ENCODE measurements at regions not wholly inside any gene's neighbourhood (a gene's known extent, or its start where the extent isn't known, plus 50 kb on each side); places are given as distances from the start of the nearest gene placed in this dataset.
A peak's percentile ranks its signal among the peaks of the same experiment; 100 is the strongest.
"Not testable (repeated sequence)": the region's sequence is repeated elsewhere in the genome, so short reads cannot be mapped to it uniquely, and the experiment has no call there.

DNA sequence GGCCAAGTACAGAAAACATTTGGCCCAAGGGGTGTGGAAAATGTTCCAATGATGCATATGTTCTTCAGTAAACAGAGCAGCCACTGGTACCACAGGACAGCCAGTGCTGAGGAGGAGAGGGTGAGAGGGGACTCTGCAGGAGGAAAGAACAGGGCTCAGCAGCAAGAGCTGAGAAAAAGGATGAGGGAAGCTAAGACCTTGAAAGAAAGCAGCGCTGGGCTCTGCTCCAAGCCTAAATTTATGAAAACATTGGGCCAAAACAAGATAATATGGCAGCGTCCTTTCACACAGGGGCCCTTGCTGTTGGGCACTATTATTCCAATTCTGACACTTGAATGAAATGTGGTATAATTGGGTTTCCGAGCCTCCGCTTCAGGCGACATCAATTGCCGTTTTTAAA is 939.0 kb upstream of the FANCL start:
- no peak for DNase-seq (ENCODE audit: low read depth in 4 of 4, low spot score in 3 of 4)

GRCh38 chr2:59177748-59178147 is 936.6 kb upstream of the FANCL start:
- peak in 2 of 4 donors; percentile 20 to 27 for DNase-seq (ENCODE audit: low read depth in 4 of 4, low spot score in 3 of 4)

GRCh38 chr2:59176737-59177136 is 935.6 kb upstream of the FANCL start:
- no peak for DNase-seq (ENCODE audit: low read depth in 4 of 4, low spot score in 3 of 4)

DNA sequence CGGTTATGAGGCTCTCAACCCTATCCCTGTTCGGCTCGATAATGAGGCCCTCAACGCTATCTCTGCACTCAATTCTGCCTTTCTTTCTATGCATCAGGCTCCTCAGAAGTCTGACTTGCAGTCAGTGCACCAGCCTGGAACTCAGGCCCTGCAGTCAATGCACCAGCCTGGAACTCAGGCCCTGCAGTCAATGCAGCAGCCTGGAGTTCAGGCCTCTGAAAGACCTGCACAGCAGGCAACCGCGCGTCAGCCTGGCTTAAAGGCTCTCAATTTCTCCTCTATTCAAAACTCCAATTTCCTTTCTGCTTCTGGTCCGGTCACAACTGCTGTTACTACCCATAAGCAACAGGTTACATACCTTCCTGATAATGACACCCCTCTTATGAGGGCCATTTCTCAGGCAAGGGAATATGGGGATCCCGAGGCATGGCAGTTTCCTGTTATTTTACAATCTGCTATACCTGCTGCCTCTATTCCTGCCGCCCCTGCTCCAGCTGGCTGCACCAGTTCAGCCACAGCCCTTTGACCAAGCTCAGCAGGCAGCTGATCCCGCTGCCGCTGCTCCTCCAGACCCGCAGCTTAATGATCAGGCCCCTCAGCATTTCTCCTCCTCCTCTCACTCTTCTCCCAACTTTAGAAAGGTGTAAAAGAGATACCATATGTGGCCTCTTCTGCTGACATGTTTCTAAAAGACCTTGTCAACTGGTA is 933.6 kb upstream of the FANCL start:
- no peak for DNase-seq (ENCODE audit: low read depth in 4 of 4, low spot score in 3 of 4)

- DNase-seq (ENCODE audit: low read depth in 4 of 4, low spot score in 3 of 4), result no peak
These were observed 932.2 kb upstream of the FANCL start for GRCh38 chr2:59173325-59173724.

GRCh38 chr2:59171019-59171418 is 929.9 kb upstream of the FANCL start:
- no peak for DNase-seq (ENCODE audit: low read depth in 4 of 4, low spot score in 3 of 4)

- DNase-seq (ENCODE audit: low read depth in 4 of 4, low spot score in 3 of 4), result no peak
These were observed 927.6 kb upstream of the FANCL start for GRCh38 chr2:59168766-59169165.

DNA sequence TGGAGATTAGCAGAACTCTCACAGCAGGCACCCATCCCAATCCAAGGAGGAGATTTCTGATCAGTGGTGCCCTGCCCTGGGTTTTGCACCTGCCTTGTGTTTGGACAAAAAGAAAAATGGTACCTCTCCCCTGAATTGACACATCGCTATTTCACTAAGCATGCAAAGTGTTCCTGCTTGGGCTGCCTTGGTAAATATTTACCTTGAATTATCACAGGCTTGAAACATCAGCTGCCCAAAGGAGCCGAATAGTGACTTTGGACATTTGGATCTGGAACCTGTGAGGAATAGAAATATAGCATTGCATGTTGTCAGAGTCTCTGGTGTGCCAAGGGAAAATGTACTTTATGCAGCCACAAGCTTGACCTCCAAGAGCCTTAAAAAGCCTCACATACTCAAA is 926.4 kb upstream of the FANCL start:
- no peak for DNase-seq (ENCODE audit: low read depth in 4 of 4, low spot score in 3 of 4)

GRCh38 chr2:59157908-59158307 is 916.8 kb upstream of the FANCL start:
- not testable (repeated sequence) for DNase-seq (ENCODE audit: low read depth in 4 of 4, low spot score in 3 of 4)

GRCh38 chr2:59151805-59152204 is 910.7 kb upstream of the FANCL start:
- no peak for DNase-seq (ENCODE audit: low read depth in 4 of 4, low spot score in 3 of 4)

DNA sequence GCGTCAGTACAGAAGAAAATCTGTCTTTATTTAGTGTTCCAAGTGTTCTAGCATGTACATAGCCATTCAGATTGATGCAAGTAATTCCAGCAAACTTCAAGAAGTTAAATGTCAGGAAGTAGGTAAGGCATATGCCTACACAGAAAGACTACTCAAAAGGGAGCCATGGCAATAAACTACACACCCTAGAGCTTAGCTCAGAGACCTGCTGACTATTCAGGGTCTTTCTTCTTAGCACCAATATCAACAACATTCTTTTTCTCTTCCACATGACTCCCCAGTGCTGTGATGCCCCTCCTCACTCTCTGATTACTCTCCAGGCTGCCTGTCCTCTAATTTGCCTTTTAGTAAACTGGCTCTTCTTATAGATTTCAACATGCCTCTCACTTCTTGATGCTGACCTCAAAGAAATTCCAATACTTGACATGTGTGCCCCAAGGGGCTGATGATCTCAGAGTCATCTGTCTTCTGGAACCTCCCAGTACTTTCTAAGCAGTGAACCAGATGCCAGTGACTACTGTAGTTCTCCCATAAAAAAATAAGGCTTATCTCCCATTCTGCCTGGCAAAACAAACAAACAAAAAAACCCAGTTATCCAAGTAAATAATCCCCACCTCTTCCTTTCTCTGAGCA is 909.2 kb upstream of the FANCL start:
- DNase-seq (ENCODE audit: low read depth in 4 of 4, low spot score in 3 of 4), result no peak

DNA sequence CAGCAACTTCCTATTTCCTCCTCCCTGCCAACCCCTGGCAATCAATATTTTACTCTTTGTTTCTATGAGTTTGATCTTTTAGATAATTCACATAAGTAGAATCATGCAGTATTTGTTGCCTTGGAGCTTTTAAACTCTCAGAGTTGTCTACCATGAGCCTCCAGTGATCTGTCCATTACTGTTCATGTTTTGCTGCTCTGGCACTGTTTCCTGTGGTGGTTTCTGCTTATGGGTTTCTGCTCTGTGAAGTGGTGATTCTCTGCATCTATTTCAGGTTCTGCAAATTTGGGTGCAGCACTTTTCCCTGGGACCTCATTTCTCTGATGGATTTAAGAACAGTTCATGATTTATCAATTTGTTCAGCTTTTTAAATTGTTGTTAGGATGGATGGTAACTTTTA is 908.1 kb upstream of the FANCL start:
- no peak for DNase-seq (ENCODE audit: low read depth in 4 of 4, low spot score in 3 of 4)

- DNase-seq (ENCODE audit: low read depth in 4 of 4, low spot score in 3 of 4), result no peak
These were observed 871.1 kb upstream of the FANCL start for GRCh38 chr2:59112258-59112657.

DNA sequence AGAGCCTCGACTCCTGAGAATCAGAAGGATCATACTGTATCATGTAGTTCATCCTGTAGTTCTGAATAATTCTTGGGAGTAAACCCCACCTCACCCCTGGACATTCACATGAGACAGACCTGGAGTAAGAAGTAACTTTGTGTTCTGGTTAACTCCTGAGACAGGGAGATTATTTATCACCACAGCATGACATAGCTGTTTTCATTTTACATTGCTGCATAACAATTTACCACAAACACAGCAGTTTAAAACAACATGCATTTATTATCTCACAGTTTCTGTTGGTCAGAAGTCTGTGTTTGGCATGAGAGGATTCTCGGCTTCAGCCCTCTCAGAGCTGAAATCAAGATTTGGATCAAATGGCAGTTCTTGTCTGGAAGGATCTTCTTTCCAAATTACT is 855.8 kb upstream of the FANCL start:
- no peak for DNase-seq (ENCODE audit: low read depth in 4 of 4, low spot score in 3 of 4)

DNA sequence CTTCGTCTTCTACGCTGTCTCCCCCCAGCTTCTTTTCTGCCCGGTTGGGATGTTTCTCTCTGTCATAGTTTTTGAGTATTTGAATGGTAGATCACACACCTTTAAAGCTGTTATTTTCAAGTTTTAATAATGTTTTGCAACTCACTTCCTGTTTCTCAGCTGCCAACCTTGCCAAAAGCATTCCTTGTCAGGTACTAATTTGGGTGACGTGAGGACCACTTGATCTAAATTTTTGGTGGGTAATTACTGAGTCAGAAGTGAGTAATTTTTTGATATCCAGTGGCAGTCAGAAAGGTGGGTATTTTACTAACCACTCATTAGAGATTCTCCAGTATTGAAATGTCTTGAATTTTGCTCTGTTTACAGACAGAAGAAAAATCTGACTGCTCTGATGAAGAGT is 852.4 kb upstream of the FANCL start:
- DNase-seq (ENCODE audit: low read depth in 4 of 4, low spot score in 3 of 4), result no peak

DNA sequence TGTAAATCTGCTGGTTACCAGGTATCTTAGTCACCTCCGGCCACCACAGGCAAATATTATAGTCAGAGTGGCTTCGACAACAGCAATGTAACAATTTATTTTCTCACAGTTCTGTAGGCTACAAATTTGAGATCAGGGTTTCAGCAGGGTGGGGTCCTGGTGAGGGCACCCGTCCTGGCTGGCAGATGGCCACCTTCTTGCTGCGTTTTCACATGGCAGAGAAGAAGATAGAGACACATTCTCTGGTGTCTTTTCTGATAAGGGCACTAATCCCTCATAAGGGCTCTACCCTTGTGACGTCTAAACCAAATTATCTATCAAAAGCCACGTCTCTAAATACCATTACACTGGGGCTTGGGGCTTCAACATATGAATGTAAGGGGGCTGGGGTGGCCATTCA is 843.2 kb upstream of the FANCL start:
- DNase-seq (ENCODE audit: low read depth in 4 of 4, low spot score in 3 of 4), result no peak

DNA sequence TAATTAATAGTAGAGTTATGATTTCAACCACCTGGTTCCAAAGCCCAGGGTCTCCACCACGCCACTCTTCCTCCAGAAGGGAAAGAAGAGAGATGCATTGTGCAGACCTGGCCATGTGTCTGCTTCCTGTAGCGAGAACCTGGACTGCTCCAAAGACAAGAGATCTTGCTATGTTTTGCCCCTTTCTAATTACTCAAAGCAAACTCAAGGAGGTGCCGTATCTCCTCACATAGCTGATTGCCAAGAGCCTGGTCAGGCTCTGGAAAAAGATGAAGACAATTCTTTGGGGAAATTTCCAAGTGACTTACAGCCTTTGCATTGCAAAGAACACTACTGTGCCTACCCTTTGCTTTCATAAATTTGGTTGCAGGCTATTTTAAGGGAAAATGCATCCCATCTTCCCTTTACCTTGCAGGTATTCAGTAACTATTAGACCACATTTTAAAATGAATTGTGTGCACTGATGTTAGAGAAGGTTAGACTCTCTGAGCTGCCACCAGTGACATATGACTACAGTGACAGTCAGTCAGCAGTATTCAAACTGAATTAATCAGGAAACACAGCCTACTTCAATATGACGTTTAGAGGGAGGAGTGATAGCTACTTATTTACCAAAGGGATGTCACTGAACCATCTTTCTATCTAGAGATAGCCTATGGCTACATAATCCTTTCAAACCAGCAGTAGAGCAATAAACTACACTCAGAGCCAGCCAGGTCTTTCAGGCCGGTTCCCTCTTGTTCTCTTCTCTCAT is 842.1 kb upstream of the FANCL start:
- DNase-seq (ENCODE audit: low read depth in 4 of 4, low spot score in 3 of 4), result no peak

DNA sequence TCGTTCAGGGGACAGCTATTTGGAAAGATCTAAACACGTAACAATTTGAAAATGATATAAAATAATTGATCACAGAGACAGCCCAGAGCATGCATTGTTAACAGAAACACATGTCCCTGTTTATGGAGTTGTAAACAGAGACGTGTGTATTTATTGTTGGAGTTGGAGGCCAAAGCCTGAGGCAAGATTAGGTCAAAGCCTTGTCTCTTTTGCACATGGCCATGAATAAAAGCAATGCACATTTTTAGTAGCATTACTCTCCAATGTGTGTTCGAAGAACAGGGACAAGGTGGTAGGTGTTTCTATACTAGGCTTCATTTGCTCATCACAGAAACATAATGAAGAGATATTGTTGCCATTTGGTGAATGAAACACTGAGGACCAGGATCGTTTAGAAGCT is 841.5 kb upstream of the FANCL start:
- no peak for DNase-seq (ENCODE audit: low read depth in 4 of 4, low spot score in 3 of 4)

GRCh38 chr2:59080451-59081181 is 839.5 kb upstream of the FANCL start:
- DNase-seq (ENCODE audit: low read depth in 4 of 4, low spot score in 3 of 4), result no peak

GRCh38 chr2:59077981-59078531 is 836.9 kb upstream of the FANCL start:
- no peak for DNase-seq (ENCODE audit: low read depth in 4 of 4, low spot score in 3 of 4)

All from right renal pelvis (tissue), 4 donors.